Stimulated activated CD8-positive, alpha-beta memory T cell treated with anti-CD3 and anti-CD28 coated beads, Interleukin-7, amount 100 ng/mL, for 24 hours (primary cell): ENCODE measurements at regions not wholly inside any gene's neighbourhood (a gene's known extent, or its start where the extent isn't known, plus 50 kb on each side); places are given as distances from the start of the nearest gene placed in this dataset.
"Not testable (repeated sequence)": the region's sequence is repeated elsewhere in the genome, so short reads cannot be mapped to it uniquely, and the experiment has no call there.

Source experiments
- DNase-seq: peaks from one replicate; pipeline ENCODE4 v3.0.0-alpha.2; 2020; ENCODE audit warnings: low read depth

DNA sequence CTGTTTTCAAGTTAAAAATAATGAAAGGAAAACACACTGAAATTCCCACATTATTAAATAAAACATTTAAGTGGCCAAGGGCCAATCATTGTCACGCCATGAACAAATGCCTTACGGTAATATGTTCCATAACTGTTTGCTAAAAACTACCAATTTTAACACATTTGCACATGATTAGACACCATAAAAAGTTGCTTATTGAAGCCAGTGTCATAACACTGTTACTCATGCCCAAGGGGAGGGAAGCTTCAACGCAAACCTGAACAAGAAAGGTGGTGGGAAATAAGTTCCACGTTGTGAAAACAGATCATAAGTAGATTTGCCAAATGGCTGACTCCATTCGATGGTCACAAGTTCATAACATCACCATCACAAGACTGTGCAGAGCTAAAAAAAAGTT, 739.3 kb upstream of the FAM241A start:
- no peak for DNase-seq

GRCh38 chr4:111410571-111410970, 734.7 kb upstream of the FAM241A start:
- DNase-seq: no peak

DNA sequence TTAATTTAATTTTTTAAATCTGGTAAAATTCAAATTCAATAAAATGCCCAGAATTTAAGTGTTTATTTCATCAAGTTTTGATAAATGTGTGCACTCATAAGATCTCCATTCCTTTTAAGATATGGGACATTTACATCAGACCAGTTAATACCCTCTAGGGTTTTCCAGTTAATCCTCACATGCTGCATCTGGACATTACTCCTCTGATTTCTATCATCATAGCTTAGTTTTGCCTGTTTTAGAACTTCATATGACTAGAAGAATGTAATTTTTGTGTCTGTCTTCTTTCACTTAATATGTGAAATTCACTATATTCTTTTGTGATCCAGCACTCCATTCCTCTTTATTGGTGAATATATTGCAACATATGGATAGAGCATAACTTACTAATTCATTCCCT, 727.7 kb upstream of the FAM241A start:
- no peak for DNase-seq

- DNase-seq: no peak
Measured at GRCh38 chr4:111433441-111433840, 711.8 kb upstream of the FAM241A start.

DNA sequence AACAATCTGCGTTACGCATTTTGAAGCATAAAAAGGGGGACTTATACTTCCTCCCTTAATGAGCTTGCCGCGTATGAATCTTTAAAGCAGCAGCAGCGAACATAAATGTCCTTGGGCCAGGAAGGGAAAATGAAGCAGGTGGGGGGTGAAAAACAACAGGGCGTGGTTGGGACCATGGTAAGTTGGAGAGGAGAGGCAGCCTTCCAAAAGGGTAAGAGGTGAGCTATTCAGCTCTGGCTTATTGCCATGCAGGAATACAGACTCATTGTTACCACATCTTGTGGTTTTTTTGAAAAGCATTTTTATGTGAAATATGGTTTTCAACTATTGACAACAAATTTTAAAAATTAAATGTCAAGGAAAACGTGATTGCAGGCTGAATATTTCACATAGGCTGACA, 710.7 kb upstream of the FAM241A start:
- no peak for DNase-seq

- DNase-seq: no peak
Measured at GRCh38 chr4:111435986-111436744, 709.1 kb upstream of the FAM241A start.

DNA sequence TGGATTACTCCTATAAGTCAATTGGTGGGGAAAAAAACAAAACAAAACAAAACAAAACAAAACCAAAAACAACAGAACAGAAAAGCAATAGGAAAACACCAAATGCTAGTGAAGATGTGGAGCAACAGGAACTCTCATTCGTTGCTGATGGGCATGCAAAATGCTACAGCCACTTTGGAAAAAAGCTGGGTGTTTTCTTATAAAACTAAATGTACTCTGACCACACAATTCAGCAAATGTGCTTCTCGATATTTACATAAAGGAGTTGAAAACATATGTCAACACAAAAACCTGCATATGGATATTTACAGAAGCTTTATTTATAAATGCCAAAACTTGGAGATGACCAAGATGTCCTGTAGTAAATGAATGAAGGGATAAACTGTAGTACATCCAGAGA, 703.6 kb upstream of the FAM241A start:
- DNase-seq: no peak

DNA sequence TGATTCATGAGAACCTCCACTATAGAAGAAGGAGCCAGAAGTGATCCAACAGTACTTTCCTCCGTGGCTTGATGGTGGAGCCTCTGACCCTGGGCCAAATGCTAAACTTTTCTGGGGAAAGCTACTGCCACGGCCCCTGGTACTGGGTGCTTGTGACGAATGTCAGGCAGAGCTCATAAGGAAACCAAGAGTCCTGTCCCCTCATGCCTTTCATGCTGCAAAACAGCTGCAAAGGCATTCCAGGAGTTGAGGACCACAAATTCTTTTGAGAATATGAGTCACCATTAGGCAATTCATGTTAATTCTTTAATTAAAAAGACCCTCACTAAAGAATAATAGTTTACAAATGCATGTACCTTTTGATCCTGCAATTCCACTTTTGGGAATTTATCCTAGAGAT, 700.4 kb upstream of the FAM241A start:
- DNase-seq: not testable (repeated sequence)

DNA sequence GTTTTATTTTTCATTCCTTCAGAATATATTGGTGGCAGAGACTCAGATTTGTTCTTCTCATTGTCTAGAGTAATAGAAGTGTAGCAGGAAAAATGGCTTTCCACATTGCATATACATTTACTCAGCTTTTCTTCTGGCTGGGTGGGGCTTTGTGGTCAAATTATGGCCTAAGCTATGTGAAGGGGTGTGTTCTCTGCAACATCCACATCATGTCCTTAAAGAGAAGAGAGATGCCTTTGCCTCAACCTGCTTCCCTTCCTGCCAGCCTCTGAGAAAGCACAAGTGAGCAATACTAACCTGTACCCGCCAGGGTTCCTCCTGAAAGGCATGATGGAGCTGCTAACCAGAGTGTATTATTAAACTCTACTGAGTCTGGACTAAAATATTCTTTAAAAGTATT, 695.6 kb upstream of the FAM241A start:
- DNase-seq: no peak

- DNase-seq: no peak
Measured at GRCh38 chr4:111450867-111451266, 694.4 kb upstream of the FAM241A start.

DNA sequence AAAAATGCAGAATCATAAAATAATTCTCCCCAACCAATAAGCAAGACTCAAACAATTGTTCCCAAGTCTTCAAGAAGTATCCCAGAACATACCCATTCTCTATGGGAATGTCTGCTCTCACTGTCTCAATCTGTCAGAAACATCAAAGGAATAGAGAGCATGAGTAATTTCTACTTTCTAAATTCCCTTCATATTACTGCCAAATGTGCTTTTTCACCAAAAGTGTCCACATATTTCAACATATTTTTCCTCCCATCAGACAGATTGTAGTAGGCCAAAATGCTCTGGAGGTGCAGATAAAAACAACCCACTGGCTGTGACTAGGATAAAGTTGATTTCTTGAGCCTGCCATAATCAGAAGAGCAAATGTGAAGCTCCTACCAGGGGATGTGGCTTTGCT, 692.0 kb upstream of the FAM241A start:
- no peak for DNase-seq

- DNase-seq: no peak
Measured at GRCh38 chr4:111454961-111455360, 690.3 kb upstream of the FAM241A start.

DNA sequence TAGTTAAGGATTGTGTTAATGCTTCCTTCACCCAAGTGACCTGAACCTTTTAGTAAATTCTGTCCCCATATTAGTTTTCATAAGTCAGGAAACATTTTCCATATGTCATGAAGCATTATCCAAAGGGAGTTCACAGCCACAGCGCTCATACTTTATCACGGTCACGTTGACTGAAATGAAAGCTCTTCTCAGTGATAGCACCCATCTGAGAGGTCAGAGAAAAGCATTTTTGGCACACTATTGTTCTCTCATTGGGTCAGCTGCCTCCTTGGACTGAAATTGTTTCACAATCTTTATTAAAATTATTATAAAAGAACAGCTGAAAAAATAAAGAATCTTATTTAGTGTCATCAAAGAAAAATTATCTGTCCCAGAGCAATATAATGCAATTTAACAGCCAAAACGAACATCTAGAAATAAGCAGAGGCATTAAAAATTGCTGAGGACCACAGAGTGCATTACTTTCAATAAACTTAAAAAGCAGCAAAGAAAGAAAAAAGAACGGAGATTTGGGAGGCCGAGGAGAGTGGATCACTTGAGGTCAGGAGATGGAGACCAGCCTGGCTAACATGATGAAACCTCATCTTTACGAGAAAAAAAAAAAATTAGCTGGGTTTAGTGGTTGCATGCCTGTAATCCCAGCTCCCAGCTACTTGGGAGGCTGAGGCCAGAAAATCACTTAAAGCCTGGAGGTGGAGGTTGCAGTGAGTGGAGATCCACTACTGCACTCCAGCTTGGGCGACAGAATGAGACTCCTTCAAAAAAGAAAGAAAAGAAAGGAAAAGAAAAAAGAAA, 680.8 kb upstream of the FAM241A start:
- DNase-seq: no peak

GRCh38 chr4:111466811-111467604, 678.2 kb upstream of the FAM241A start:
- DNase-seq: no peak

- DNase-seq: no peak
Measured at GRCh38 chr4:111475001-111475400, 670.3 kb upstream of the FAM241A start.

- DNase-seq: no peak
Measured at GRCh38 chr4:111475666-111476065, 669.6 kb upstream of the FAM241A start.

- no peak for DNase-seq
Measured at GRCh38 chr4:111480510-111480909, 664.7 kb upstream of the FAM241A start.

GRCh38 chr4:111483375-111484169, 661.7 kb upstream of the FAM241A start:
- no peak for DNase-seq

- no peak for DNase-seq
Measured at GRCh38 chr4:111492496-111492895, 652.8 kb upstream of the FAM241A start.

DNA sequence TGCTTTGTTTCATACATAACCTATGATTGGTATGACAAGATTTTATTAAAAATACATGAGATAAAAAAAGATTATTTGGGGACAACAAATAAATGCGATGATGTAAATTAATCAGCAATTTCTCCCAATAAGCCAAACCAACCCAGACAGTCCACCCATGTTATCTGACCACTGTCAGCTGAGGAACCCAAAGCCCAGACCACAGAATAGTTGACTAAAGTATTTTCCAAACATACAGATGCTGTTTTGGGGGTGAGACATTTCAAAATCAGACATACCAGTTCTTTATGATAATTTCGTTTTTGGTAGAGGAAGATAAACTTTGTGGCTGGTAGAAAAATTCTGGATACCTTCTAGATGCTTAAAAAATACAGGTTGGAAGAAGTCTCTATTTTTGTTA, 650.8 kb upstream of the FAM241A start:
- no peak for DNase-seq

GRCh38 chr4:111494971-111495370, 650.3 kb upstream of the FAM241A start:
- DNase-seq: no peak

GRCh38 chr4:111499291-111499690, 646.0 kb upstream of the FAM241A start:
- no peak for DNase-seq
